SJCRH30 (cell line): ENCODE measurements at regions not wholly inside any gene's neighbourhood (a gene's known extent, or its start where the extent isn't known, plus 50 kb on each side); places are given as distances from the start of the nearest gene placed in this dataset.
"Not testable (repeated sequence)": the region's sequence is repeated elsewhere in the genome, so short reads cannot be mapped to it uniquely, and the experiment has no call there.

ENCODE experiments used
- DNase-seq, 2 experiments: peaks; one replicate each; pipeline ENCODE4 v3.0.0-alpha.2; 2015 to 2020
- H3K27ac ChIP-seq: fragments of 250-450 bp; sonication (Bioruptor Pico); 2 replicates; pipeline ENCODE4 v1.5.1; 2020; ENCODE audit warnings: mild to moderate bottlenecking, moderate library complexity
- H3K27me3 ChIP-seq: fragments of 250-450 bp; sonication (Bioruptor Pico); 2 replicates; pipeline ENCODE4 v1.5.1; 2020; ENCODE audit warnings: mild to moderate bottlenecking, moderate library complexity
- H3K36me3 ChIP-seq: fragments of 250-450 bp; sonication (Bioruptor Pico); 2 replicates; pipeline ENCODE4 v1.5.1; 2020; ENCODE audit warnings: mild to moderate bottlenecking, moderate library complexity
- H3K4me1 ChIP-seq: fragments of 250-450 bp; sonication (Bioruptor Pico); 2 replicates; pipeline ENCODE4 v1.5.1; 2020; ENCODE audit warnings: mild to moderate bottlenecking, moderate library complexity
- H3K4me3 ChIP-seq: fragments of 250-450 bp; sonication (Bioruptor Pico); 2 replicates; pipeline ENCODE4 v1.5.1; 2020; ENCODE audit warnings: mild to moderate bottlenecking, moderate library complexity
- H3K9me3 ChIP-seq: fragments of 250-450 bp; sonication (Bioruptor Pico); replicated peaks from 2 replicates; pipeline ENCODE4 v1.5.1; 2020; ENCODE audit warnings: mild to moderate bottlenecking, moderate library complexity

- Histone ChIP-seq H3K27ac (no peak overlapping the region), H3K27me3 (no peaks in the 10 kb centered on the region), H3K9me3 (no peaks in the 10 kb centered on the region), H3K4me3 (no peak overlapping the region), H3K4me1 (no peaks in the 10 kb centered on the region), H3K36me3 (no peaks in the 10 kb centered on the region)
- DNase-seq = no peak
Observed at GRCh38 chr2:142678164-142678563, 199.3 kb upstream of the KYNU start.

DNA sequence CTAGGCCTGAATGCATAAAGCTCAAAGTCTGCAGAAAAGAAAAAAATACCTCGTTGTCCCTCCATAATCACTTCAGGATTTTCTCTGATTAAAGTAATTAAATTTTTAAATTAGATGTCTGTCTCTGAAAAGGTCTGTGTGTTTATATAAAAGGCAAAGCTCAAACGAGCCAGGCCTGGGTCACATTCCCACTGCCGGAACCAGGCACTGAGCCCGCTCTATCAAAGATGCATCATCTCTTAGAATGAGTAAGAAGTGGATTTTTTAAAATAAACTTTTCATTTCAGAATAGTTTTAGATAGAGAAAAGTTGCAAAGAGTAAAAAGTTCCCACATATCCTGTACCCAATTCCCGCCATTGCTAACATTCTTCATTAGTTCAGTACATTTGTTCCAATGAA, 202.1 kb upstream of the KYNU start:
- no peak overlapping the region for H3K4me3 ChIP-seq
- no peaks in the 10 kb centered on the region for H3K27me3 ChIP-seq
- H3K36me3 ChIP-seq = no peaks in the 10 kb centered on the region
- H3K9me3 ChIP-seq = no peaks in the 10 kb centered on the region
- H3K27ac ChIP-seq = no peak overlapping the region
- DNase-seq = no peak
- no peaks in the 10 kb centered on the region for H3K4me1 ChIP-seq

DNA sequence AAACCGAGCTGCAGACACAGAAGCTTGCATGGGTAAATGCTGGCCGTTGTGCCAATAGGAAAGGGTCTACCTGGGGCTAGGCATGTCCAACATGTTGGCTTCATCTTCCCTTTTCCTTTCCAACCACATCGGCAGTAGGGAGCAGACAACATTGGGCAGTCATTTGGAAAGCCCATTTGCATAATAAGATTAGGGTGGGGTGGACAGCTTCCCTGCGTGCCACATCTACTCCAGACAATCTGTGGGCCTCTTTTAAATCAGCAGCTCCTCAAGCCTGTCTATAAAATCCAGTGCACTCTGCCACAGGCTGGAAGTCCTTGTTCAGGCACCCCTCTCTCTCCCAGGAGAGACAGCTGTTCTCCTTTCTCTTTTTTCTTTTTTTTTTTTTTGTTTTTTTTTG, 203.6 kb upstream of the KYNU start:
- Histone ChIP-seq H3K4me3 (no peak overlapping the region), H3K27me3 (no peaks in the 10 kb centered on the region), H3K36me3 (no peaks in the 10 kb centered on the region), H3K27ac (no peak overlapping the region), H3K4me1 (no peaks in the 10 kb centered on the region), H3K9me3 (no peaks in the 10 kb centered on the region)
- DNase-seq = no peak

DNA sequence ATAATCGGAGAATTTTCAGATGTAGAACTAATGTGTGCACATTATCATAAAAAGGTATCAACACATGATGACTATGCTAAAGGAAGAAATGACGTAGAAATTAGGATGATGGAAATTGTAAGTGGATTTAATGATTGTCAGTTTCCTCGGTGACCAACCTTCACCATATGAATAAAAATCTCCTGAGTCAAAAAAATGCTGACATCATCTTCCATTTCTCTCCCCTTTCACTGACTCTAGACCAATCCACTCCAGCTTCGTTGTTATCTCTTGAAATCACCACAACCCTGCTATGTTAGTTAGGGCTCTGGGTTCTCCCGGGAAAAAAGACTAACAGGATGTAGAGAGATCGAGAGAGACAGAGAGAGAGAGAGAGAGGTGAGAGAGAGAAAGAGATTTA, 204.8 kb upstream of the KYNU start:
- Histone ChIP-seq H3K36me3 (no peaks in the 10 kb centered on the region), H3K9me3 (no peaks in the 10 kb centered on the region), H3K27ac (no peak overlapping the region), H3K4me1 (no peaks in the 10 kb centered on the region), H3K27me3 (no peaks in the 10 kb centered on the region), H3K4me3 (no peak overlapping the region)
- no peak for DNase-seq

DNA sequence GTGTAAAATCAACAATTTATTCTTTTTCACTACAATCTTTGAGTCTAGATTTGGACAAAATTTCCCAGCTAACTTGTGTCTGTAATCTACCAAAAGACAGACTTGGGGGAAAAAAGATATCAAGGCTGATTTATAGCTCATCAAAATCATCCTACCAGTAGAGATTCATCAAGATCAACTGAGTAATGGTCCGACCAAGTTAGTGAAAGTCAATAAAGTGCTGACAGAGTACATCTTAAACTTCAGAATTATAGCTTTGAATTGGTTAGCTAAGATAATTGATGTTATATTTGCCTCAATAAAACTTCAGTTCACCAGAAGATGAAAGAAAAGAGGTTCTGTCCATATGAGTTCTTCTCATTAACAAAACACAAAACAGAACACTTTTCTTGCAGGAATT, 207.1 kb upstream of the KYNU start:
- Histone ChIP-seq H3K4me3 (no peak overlapping the region), H3K27ac (no peak overlapping the region), H3K4me1 (no peaks in the 10 kb centered on the region), H3K27me3 (no peaks in the 10 kb centered on the region), H3K9me3 (no peaks in the 10 kb centered on the region), H3K36me3 (no peaks in the 10 kb centered on the region)
- DNase-seq = no peak

DNA sequence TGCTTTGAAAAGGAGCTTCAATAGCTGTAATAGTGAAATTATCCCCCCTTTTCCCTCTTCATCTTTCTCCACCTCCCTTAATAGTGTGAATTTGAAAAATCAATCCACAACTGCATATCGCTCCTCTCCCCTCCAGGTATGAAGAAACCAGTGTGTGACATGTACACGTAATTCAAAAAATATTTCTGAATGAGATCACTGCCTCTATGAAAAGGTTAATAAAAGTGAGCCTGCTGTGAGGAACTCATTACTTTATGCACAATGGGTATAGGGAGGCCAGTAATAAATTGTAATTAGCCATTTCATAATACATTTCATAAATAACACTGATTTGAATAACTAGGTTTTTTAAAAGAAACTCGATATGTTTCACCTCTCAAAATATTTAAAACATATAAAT, 209.0 kb upstream of the KYNU start:
- Histone ChIP-seq H3K27ac (no peak overlapping the region), H3K9me3 (no peaks in the 10 kb centered on the region), H3K4me3 (no peak overlapping the region), H3K27me3 (no peaks in the 10 kb centered on the region), H3K4me1 (no peaks in the 10 kb centered on the region), H3K36me3 (no peaks in the 10 kb centered on the region)
- no peak for DNase-seq

GRCh38 chr2:142665241-142665640, 212.2 kb upstream of the KYNU start:
- no peaks in the 10 kb centered on the region for H3K4me1 ChIP-seq
- H3K9me3 ChIP-seq = no peaks in the 10 kb centered on the region
- no peaks in the 10 kb centered on the region for H3K27me3 ChIP-seq
- H3K4me3 ChIP-seq = no peak overlapping the region
- H3K27ac ChIP-seq = no peak overlapping the region
- no peak for DNase-seq
- no peaks in the 10 kb centered on the region for H3K36me3 ChIP-seq

GRCh38 chr2:142650601-142651000, 226.9 kb upstream of the KYNU start:
- no peaks in the 10 kb centered on the region for H3K27me3 ChIP-seq
- peaks cover 2% of the 10 kb centered on the region; the same call in 1 of the 2 replicates for H3K9me3 ChIP-seq
- no peaks in the 10 kb centered on the region for H3K4me1 ChIP-seq
- no peak overlapping the region for H3K27ac ChIP-seq
- no peak for DNase-seq
- no peak overlapping the region for H3K4me3 ChIP-seq
- H3K36me3 ChIP-seq = no peaks in the 10 kb centered on the region

DNA sequence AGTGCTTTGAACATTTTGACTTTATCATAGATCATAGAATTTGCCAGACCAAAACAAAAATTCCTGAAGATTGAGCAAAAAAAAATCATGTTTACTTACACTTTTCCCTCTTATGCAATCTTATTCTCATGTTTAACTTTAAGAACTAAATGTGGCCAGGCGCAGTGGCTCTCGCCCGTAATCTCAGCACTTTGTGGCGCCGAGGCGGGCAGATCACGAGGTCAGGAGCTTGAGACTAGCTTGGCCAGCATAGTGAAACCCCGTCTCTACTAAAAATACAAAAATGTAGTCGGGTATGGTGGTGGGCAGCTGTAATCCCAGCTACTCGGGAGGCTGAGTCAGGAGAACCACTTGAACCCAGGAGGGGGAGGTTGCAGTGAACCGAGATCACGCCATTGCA, 227.9 kb upstream of the KYNU start:
- peaks cover 2% of the 10 kb centered on the region; the same call in 1 of the 2 replicates for H3K9me3 ChIP-seq
- H3K27me3 ChIP-seq = no peaks in the 10 kb centered on the region

GRCh38 chr2:142642650-142643049, 234.8 kb upstream of the KYNU start:
- no peaks in the 10 kb centered on the region for H3K36me3 ChIP-seq
- H3K27me3 ChIP-seq = no peaks in the 10 kb centered on the region
- H3K4me1 ChIP-seq = no peaks in the 10 kb centered on the region
- H3K9me3 ChIP-seq = no peaks in the 10 kb centered on the region
- H3K27ac ChIP-seq = no peak overlapping the region
- H3K4me3 ChIP-seq = no peak overlapping the region
- peak in 1 of 2 experiments; percentile 17 for DNase-seq

More for the DNA sequence above, 227.9 kb upstream of the KYNU start:
- Histone ChIP-seq H3K4me1 (no peaks in the 10 kb centered on the region), H3K27ac (no peak overlapping the region), H3K36me3 (no peaks in the 10 kb centered on the region), H3K4me3 (no peak overlapping the region)
- DNase-seq = no peak

- Histone ChIP-seq H3K27me3 (no peaks in the 10 kb centered on the region; the same call in 1 of the 2 replicates), H3K4me3 (no peak overlapping the region), H3K27ac (no peak overlapping the region), H3K36me3 (no peaks in the 10 kb centered on the region), H3K9me3 (no peaks in the 10 kb centered on the region), H3K4me1 (no peaks in the 10 kb centered on the region)
- no peak for DNase-seq
Observed at GRCh38 chr2:142629193-142629592, 248.3 kb upstream of the KYNU start.

- H3K4me3 ChIP-seq = no peak overlapping the region
- no peaks in the 10 kb centered on the region for H3K36me3 ChIP-seq
- H3K4me1 ChIP-seq = no peaks in the 10 kb centered on the region
- no peak for DNase-seq
- H3K9me3 ChIP-seq = no peaks in the 10 kb centered on the region
- H3K27ac ChIP-seq = no peak overlapping the region
- no peaks in the 10 kb centered on the region; the same call in 1 of the 2 replicates for H3K27me3 ChIP-seq
Observed at GRCh38 chr2:142621287-142621686, 256.2 kb upstream of the KYNU start.

GRCh38 chr2:142617461-142617860, 260.0 kb upstream of the KYNU start:
- Histone ChIP-seq H3K36me3 (no peaks in the 10 kb centered on the region), H3K4me3 (no peak overlapping the region), H3K9me3 (no peaks in the 10 kb centered on the region), H3K27me3 (no peaks in the 10 kb centered on the region), H3K4me1 (no peaks in the 10 kb centered on the region), H3K27ac (no peak overlapping the region)
- no peak for DNase-seq

DNA sequence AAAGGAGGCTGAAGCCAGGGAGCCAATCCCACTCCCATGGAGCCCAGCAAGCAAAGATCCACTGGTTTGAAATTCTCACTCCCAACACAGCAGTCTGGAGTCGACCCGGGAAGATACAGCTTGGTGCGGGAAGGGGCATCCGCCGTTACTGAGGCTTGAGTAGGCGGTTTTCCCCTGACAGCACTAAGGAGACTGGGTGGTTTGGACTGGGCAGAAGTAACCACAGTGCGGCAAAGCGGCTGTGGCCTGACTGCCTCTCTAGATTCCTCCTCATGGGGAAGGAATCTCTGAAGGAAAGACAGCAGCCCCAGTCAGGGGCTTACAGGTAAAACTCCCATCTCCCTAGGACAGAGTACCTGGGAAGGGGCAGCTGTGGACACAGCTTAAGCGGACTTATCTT, 261.6 kb upstream of the KYNU start:
- Histone ChIP-seq H3K4me1 (no peaks in the 10 kb centered on the region), H3K27me3 (no peaks in the 10 kb centered on the region), H3K4me3 (no peak overlapping the region), H3K27ac (no peak overlapping the region), H3K9me3 (no peaks in the 10 kb centered on the region), H3K36me3 (no peaks in the 10 kb centered on the region)
- no peak for DNase-seq

GRCh38 chr2:142613193-142613592, 264.3 kb upstream of the KYNU start:
- H3K27me3 ChIP-seq, H3K4me1 ChIP-seq, H3K9me3 ChIP-seq, H3K4me3 ChIP-seq, H3K27ac ChIP-seq, H3K36me3 ChIP-seq, DNase-seq: not testable (repeated sequence)

DNA sequence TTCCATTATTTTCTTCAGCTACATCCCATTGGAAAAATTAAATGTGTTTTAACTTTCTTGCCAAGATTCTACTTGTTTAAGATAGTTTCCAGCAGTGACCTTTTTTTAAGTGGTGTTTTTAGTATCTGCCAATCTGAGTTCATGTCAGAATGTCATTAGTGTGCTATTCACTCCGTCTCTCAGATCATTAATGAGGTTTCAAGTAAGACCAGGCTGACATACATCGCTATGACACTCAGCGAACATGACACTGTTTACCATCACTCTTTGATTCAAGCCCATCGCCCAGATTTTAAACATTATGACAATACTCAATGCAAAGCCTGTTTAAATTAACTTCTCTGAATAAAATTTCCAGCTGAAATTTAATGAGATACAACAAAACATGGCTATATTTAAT, 272.0 kb upstream of the KYNU start:
- no peak overlapping the region for H3K27ac ChIP-seq
- no peaks in the 10 kb centered on the region for H3K4me1 ChIP-seq
- no peaks in the 10 kb centered on the region for H3K9me3 ChIP-seq
- H3K4me3 ChIP-seq = no peak overlapping the region
- no peaks in the 10 kb centered on the region for H3K27me3 ChIP-seq
- DNase-seq = no peak
- no peaks in the 10 kb centered on the region for H3K36me3 ChIP-seq

- peak in 1 of 2 experiments; percentile 7 for DNase-seq
- Histone ChIP-seq H3K9me3 (no peaks in the 10 kb centered on the region), H3K4me1 (no peaks in the 10 kb centered on the region), H3K4me3 (no peak overlapping the region), H3K36me3 (no peaks in the 10 kb centered on the region), H3K27ac (no peak overlapping the region), H3K27me3 (no peaks in the 10 kb centered on the region)
Observed at GRCh38 chr2:142603759-142604158, 273.7 kb upstream of the KYNU start.
